GM23338 (cell line): ENCODE measurements at regions not wholly inside any gene's neighbourhood (a gene's known extent, or its start where the extent isn't known, plus 50 kb on each side); places are given as distances from the start of the nearest gene placed in this dataset.

Experiments
- CTCF ChIP-seq, 2 experiments: fragments of 200-600 bp in 1 of 2; sonication (generic) in 1 of 2; conservative IDR thresholded peaks; 2 replicates each; pipeline versions ENCODE4 v1.5.1 to v1.6.1; 2016 to 2017; ENCODE audit warnings: antibody characterized with exemption in 2 of 2, low read depth in 2 of 2, mild to moderate bottlenecking in 2 of 2, moderate library complexity in 1 of 2
- REST ChIP-seq: IDR thresholded peaks from one replicate; pipeline ENCODE4 v1.6.1; 2018; ENCODE audit warnings: antibody characterized with exemption; ENCODE audit not compliant: unreplicated experiment

GRCh38 chr5:63118221-63118620 lies 539.6 kb downstream of the LRRC70 start:
- no peak for TF ChIP-seq REST
- no peak for TF ChIP-seq CTCF (conservative IDR thresholded peaks at IDR 0.05; ENCODE audit: low read depth in 2 of 2)
